Cardiac muscle cell (in vitro differentiated cells and primary cell): ENCODE measurements at regions not wholly inside any gene's neighbourhood (a gene's known extent, or its start where the extent isn't known, plus 50 kb on each side); places are given as distances from the start of the nearest gene placed in this dataset.
A peak's percentile ranks its signal among the peaks of the same experiment; 100 is the strongest.

Experiments used
- DNase-seq, 2 donors: peaks; one replicate each; pipeline versions ENCODE4 v3.0.0 to v3.0.0-alpha.2; 2010 to 2017; ENCODE audit warnings: low read depth in 1 of 2, low spot score in 1 of 2
- H3K27ac ChIP-seq: fragments of 200-600 bp; sonication (generic); 2 replicates; pipeline ENCODE4 v1.5.1; 2016
- H3K27me3 ChIP-seq: fragments of 200-600 bp; sonication (generic); 2 replicates; pipeline ENCODE4 v1.6.0; 2016; ENCODE audit warnings: control low read depth
- H3K36me3 ChIP-seq: fragments of 200-600 bp; sonication (generic); 2 replicates; pipeline ENCODE4 v1.5.1; 2016; ENCODE audit warnings: control low read depth
- H3K4me1 ChIP-seq: fragments of 200-600 bp; sonication (generic); 2 replicates; pipeline ENCODE4 v1.8.1; 2017; ENCODE audit warnings: low read depth, mild to moderate bottlenecking, mixed run types
- H3K4me3 ChIP-seq: fragments of 200-600 bp; sonication (generic); 2 replicates; pipeline ENCODE4 v1.5.1; 2016; ENCODE audit warnings: mild to moderate bottlenecking
- H3K9me3 ChIP-seq: fragments of 200-600 bp; sonication (generic); 2 replicates; pipeline ENCODE4 v1.5.1; 2017; ENCODE audit warnings: low read depth, mild to moderate bottlenecking, control low read depth
- CTCF ChIP-seq: IDR thresholded peaks from 2 replicates; pipeline ENCODE4 v1.5.1; 2012; ENCODE audit warnings: low read depth, mild to moderate bottlenecking, low read length

- TF ChIP-seq CTCF = no peak
- H3K4me3 ChIP-seq = no peak overlapping the region
- H3K4me1 ChIP-seq = peaks cover 6% of the 10 kb centered on the region
- no peak for DNase-seq
- no peaks in the 10 kb centered on the region for H3K9me3 ChIP-seq
- H3K27ac ChIP-seq = no peak overlapping the region
- H3K27me3 ChIP-seq = peaks cover 96% of the 10 kb centered on the region
- H3K36me3 ChIP-seq = no peaks in the 10 kb centered on the region
Measured at GRCh38 chr16:50455288-50455845, 86.6 kb upstream of the BRD7 start.

- TF ChIP-seq CTCF = no peak
- no peak overlapping the region for H3K27ac ChIP-seq
- H3K4me1 ChIP-seq = no peaks in the 10 kb centered on the region
- H3K36me3 ChIP-seq = no peaks in the 10 kb centered on the region
- peaks cover 93% of the 10 kb centered on the region for H3K27me3 ChIP-seq
- no peaks in the 10 kb centered on the region for H3K9me3 ChIP-seq
- H3K4me3 ChIP-seq = no peak overlapping the region
- DNase-seq = no peak
Measured at GRCh38 chr16:50453446-50453845, 84.7 kb upstream of the BRD7 start.

- no peaks in the 10 kb centered on the region for H3K36me3 ChIP-seq
- no peaks in the 10 kb centered on the region for H3K4me1 ChIP-seq
- no peaks in the 10 kb centered on the region for H3K9me3 ChIP-seq
- DNase-seq = no peak
- no peak for TF ChIP-seq CTCF
- H3K27ac ChIP-seq = no peak overlapping the region
- peaks cover 93% of the 10 kb centered on the region for H3K27me3 ChIP-seq
- H3K4me3 ChIP-seq = no peak overlapping the region
Measured at GRCh38 chr16:50451951-50452508, 83.2 kb upstream of the BRD7 start.

GRCh38 chr16:50450957-50451356, 82.2 kb upstream of the BRD7 start:
- no peaks in the 10 kb centered on the region for H3K9me3 ChIP-seq
- H3K27me3 ChIP-seq = peaks cover 91% of the 10 kb centered on the region
- no peaks in the 10 kb centered on the region for H3K36me3 ChIP-seq
- no peak for DNase-seq
- no peaks in the 10 kb centered on the region for H3K4me1 ChIP-seq
- no peak overlapping the region for H3K4me3 ChIP-seq
- TF ChIP-seq CTCF = no peak
- no peak overlapping the region for H3K27ac ChIP-seq

GRCh38 chr16:50449800-50450199, 81.0 kb upstream of the BRD7 start:
- Histone ChIP-seq H3K9me3 (no peaks in the 10 kb centered on the region), H3K27ac (no peak overlapping the region), H3K27me3 (peaks cover 91% of the 10 kb centered on the region), H3K4me1 (no peaks in the 10 kb centered on the region), H3K36me3 (no peaks in the 10 kb centered on the region), H3K4me3 (no peak overlapping the region)
- peak in 1 of 2 donors; percentile 88 for DNase-seq
- no peak for TF ChIP-seq CTCF

GRCh38 chr16:50448981-50449380, 80.2 kb upstream of the BRD7 start:
- no peak for DNase-seq

More at GRCh38 chr16:50448981-50449380, 80.2 kb upstream of the BRD7 start:
- H3K4me1 ChIP-seq = no peaks in the 10 kb centered on the region
- H3K4me3 ChIP-seq = no peak overlapping the region
- no peaks in the 10 kb centered on the region for H3K36me3 ChIP-seq
- peaks cover 91% of the 10 kb centered on the region for H3K27me3 ChIP-seq
- H3K9me3 ChIP-seq = no peaks in the 10 kb centered on the region
- TF ChIP-seq CTCF = no peak
- H3K27ac ChIP-seq = no peak overlapping the region
